Right lobe of liver (tissue), 6 donors: ENCODE measurements at regions not wholly inside any gene's neighbourhood (a gene's known extent, or its start where the extent isn't known, plus 50 kb on each side); places are given as distances from the start of the nearest gene placed in this dataset.

Experiments
- ATAC-seq, 4 donors: fragments of 200-7000 bp; cut with Tn5 transposase; one replicate each; pipeline ENCODE4 v1.9.1; 2020; ENCODE audit warnings: mild to moderate bottlenecking in 4 of 4, moderate library complexity in 4 of 4
- DNase-seq, 3 donors: peaks; one replicate each; pipeline ENCODE4 v3.0.0-alpha.2; 2020
- H3K27ac ChIP-seq, 3 donors: fragments of 200-600 bp; one replicate each; pipeline ENCODE4 v1.8.0; 2022
- H3K27me3 ChIP-seq, 2 donors: fragments of 200-600 bp; one replicate each; pipeline ENCODE4 v1.8.0; 2022
- H3K36me3 ChIP-seq, 4 donors: fragments of 200-600 bp; sonication (generic) in 1 of 4; one replicate each; pipeline versions ENCODE4 v1.5.1 to v1.8.0; 2017 to 2022; ENCODE audit warnings: control low read depth in 1 of 4
- H3K4me1 ChIP-seq, 4 donors: fragments of 200-600 bp; sonication (generic) in 1 of 4; one replicate each; pipeline versions ENCODE4 v1.5.1 to v1.8.0; 2017 to 2022; ENCODE audit warnings: control low read depth in 1 of 4
- H3K4me3 ChIP-seq, 3 donors: fragments of 200-600 bp; one replicate each; pipeline ENCODE4 v1.8.0; 2022
- H3K9me3 ChIP-seq, 4 donors: fragments of 200-600 bp; sonication (generic) in 1 of 4; one replicate each; pipeline versions ENCODE4 v1.5.1 to v1.8.0; 2017 to 2022; ENCODE audit warnings: control low read depth in 1 of 4
- POLR2A ChIP-seq: fragments of 450-650 bp; IDR thresholded peaks from one replicate; pipeline ENCODE4 v1.6.1; 2017; ENCODE audit warnings: antibody characterized with exemption, mild to moderate bottlenecking
- WGBS: methylation state at CpG from one replicate; pipeline ENCODE4 v1.1.6; 2018; ENCODE audit warnings: low coverage, low lambda C conversion rate; ENCODE audit not compliant: insufficient coverage; ENCODE audit errors: missing lambda C conversion rate; 5-methylcytosine and 5-hydroxymethylcytosine counted together
- intact Hi-C, 2 donors: fragments of 100-400 bp; cut with DNase I; formaldehyde crosslinking; loops; one replicate each; pipeline versions ENCODE4 v1.11.2 to v1.14.1; 2022
- TF ChIP-seq, protein P1 (sequence below), 4 donors: fragments of 200-600 bp in 3 of 4; fragments of 450-650 bp in 1 of 4; IDR thresholded peaks; one replicate each; pipeline versions ENCODE4 v1.5.1 to v1.8.0; 2016 to 2022; ENCODE audit warnings: antibody characterized with exemption in 4 of 4, mild to moderate bottlenecking in 2 of 4
- donor health status: DM: no; HTN: yes; CAD: no.
- donor health status: DM: no; HTN: no; CAD: no.
- donor health status: DM: no; HTN: no; CAD: no.
- donor health status: DM: no; HTN: yes; CAD: no.
- donor health status: DM: no; HTN: yes; CAD: no.

DNA sequence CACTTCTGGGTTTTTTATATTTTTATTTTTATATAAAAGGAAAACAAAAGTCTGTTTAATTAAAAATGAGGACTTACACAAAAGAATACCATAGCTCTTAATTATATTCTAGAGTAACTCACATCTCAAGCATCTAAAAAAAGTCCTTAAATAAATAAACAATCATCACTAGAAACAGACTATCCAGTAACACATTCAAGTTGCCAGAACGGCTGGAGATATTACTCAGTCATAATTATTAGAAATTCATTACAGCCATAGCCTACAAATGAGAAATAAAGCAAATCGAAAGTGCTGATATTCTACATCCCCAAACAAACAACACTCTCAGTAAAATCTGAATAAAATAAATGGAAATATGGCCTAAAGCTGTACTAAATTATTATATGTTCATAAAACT lies 182.5 kb upstream of the C11orf58 start:
- 45% methylated on average over 2 of the region's 2 CpGs for WGBS
- Histone ChIP-seq H3K4me1 (no peaks in the 10 kb centered on the region), H3K27me3 (no peaks in the 10 kb centered on the region), H3K27ac (no peak overlapping the region), H3K4me3 (no peak overlapping the region), H3K36me3 (no peaks in the 10 kb centered on the region), H3K9me3 (no peaks in the 10 kb centered on the region)
- intact Hi-C loops: no loop called here
- TF ChIP-seq POLR2A: no peak
- TF ChIP-seq, protein P1, sequence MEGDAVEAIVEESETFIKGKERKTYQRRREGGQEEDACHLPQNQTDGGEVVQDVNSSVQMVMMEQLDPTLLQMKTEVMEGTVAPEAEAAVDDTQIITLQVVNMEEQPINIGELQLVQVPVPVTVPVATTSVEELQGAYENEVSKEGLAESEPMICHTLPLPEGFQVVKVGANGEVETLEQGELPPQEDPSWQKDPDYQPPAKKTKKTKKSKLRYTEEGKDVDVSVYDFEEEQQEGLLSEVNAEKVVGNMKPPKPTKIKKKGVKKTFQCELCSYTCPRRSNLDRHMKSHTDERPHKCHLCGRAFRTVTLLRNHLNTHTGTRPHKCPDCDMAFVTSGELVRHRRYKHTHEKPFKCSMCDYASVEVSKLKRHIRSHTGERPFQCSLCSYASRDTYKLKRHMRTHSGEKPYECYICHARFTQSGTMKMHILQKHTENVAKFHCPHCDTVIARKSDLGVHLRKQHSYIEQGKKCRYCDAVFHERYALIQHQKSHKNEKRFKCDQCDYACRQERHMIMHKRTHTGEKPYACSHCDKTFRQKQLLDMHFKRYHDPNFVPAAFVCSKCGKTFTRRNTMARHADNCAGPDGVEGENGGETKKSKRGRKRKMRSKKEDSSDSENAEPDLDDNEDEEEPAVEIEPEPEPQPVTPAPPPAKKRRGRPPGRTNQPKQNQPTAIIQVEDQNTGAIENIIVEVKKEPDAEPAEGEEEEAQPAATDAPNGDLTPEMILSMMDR (IDR thresholded peaks at IDR 0.05): no peak
- DNase-seq (no peak), ATAC-seq (no peak)

DNA sequence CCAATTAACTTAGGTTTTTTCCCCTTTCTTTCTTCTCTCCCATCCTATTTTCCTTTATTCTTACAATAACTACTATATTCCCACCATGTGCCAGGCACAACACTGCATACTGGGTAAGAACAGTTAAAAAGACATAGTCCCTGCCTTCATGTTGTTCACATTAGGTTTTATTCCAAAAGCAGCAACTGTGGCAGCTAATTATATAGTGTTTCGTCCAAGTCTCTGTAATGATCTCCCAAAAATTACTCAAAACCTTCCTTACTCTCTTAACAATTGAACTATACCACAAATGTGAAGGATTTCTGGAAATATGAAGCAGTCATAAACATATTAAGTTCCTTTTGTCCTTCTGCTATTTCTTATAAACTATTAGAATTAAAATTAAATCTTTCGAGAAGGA lies 184.1 kb upstream of the C11orf58 start:
- 60% methylated on average over 2 of the region's 2 CpGs for WGBS
- no peak for TF ChIP-seq POLR2A
- TF ChIP-seq, protein P1 (IDR thresholded peaks at IDR 0.05): no peak
- ATAC-seq (no peak), DNase-seq (no peak)
- no peaks in the 10 kb centered on the region for H3K27me3 ChIP-seq
- no peak overlapping the region for H3K27ac ChIP-seq
- H3K4me3 ChIP-seq: no peak overlapping the region
- H3K36me3 ChIP-seq: no peaks in the 10 kb centered on the region
- H3K4me1 ChIP-seq: no peaks in the 10 kb centered on the region
- no peaks in the 10 kb centered on the region for H3K9me3 ChIP-seq
- intact Hi-C loops: no loop called here

DNA sequence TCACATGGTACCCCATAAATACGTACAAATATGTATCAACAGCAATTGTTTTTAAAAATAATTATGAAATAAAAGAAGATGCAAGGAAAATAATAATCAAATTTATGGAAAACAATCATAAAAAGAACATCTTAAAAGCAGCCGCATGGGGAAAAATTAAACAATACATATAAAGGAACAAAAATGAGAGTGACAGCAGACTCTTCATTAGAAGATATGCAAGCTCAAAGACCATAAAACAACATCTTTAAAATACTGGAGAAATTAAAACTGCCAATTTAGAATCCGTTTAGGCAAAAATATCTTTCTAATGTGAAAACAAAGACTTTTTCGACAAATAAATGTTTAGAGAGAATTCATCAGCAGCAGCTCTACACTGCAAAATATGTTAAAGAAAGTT lies 190.6 kb upstream of the C11orf58 start:
- no peaks in the 10 kb centered on the region for H3K9me3 ChIP-seq
- H3K4me3 ChIP-seq: no peak overlapping the region
- H3K36me3 ChIP-seq: no peaks in the 10 kb centered on the region
- H3K27me3 ChIP-seq: no peaks in the 10 kb centered on the region
- no peak for ATAC-seq
- no peaks in the 10 kb centered on the region for H3K4me1 ChIP-seq
- TF ChIP-seq POLR2A: no peak
- TF ChIP-seq, protein P1 (IDR thresholded peaks at IDR 0.05): no peak
- no peak for DNase-seq
- intact Hi-C loops: no loop called here
- 76% methylated on average over 4 of the region's 4 CpGs for WGBS
- H3K27ac ChIP-seq: no peak overlapping the region

GRCh38 chr11:16543642-16544041 lies 187.3 kb upstream of the SOX6 start:
- Histone ChIP-seq H3K36me3 (no peaks in the 10 kb centered on the region), H3K4me3 (no peak overlapping the region), H3K9me3 (no peaks in the 10 kb centered on the region), H3K4me1 (no peaks in the 10 kb centered on the region), H3K27me3 (no peaks in the 10 kb centered on the region), H3K27ac (no peak overlapping the region)
- intact Hi-C loops: no loop called here
- 100% methylated on average over 1 of the region's 1 CpG for WGBS
- TF ChIP-seq, protein P1 (IDR thresholded peaks at IDR 0.05): no peak
- TF ChIP-seq POLR2A: no peak
- DNase-seq (no peak), ATAC-seq (no peak)

- TF ChIP-seq POLR2A: no peak
- intact Hi-C loops: no loop called here
- no peaks in the 10 kb centered on the region for H3K27me3 ChIP-seq
- H3K36me3 ChIP-seq: no peaks in the 10 kb centered on the region
- H3K4me1 ChIP-seq: no peaks in the 10 kb centered on the region
- 80% methylated on average over 1 of the region's 1 CpG for WGBS
- H3K4me3 ChIP-seq: no peak overlapping the region
- ATAC-seq (no peak), DNase-seq (no peak)
- no peak overlapping the region for H3K27ac ChIP-seq
- H3K9me3 ChIP-seq: no peaks in the 10 kb centered on the region
Measured at GRCh38 chr11:16542353-16542752, 186.0 kb upstream of the SOX6 start.
